NAMALWA (cell line): ENCODE measurements at regions not wholly inside any gene's neighbourhood (a gene's known extent, or its start where the extent isn't known, plus 50 kb on each side); places are given as distances from the start of the nearest gene placed in this dataset.

Experiments
- DNase-seq: peaks from one replicate; pipeline ENCODE4 v3.0.0-alpha.2; 2015; ENCODE audit warnings: low spot score

DNA sequence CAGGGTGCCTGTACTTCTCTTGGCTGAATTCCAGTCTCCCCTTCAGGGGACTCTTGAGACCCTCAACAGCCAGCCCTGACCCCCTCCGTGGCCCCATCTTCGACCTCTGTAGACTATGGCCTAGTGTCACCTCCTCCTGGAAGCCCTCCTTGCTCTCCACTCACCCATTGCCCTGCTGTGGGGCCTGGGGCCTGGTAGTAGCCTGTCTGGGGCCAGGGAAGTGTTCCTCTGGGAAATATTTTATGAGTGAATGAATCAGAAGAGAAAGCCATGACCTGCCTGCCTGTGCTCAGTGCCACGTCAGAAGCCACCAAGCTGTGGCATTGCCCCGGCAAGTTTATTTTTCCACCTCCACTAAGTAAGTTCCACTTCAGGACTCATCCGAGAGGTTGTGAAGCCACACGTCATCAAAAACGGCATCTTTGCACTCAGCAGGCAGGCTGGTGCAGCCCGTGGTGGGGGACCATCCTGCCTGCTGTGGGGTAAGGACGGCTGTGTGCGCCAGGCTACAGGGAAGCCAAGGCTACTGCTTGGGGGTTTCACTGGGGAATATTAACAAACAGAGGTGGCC is 59.6 kb upstream of the PPARA start:
- no peak for DNase-seq

DNA sequence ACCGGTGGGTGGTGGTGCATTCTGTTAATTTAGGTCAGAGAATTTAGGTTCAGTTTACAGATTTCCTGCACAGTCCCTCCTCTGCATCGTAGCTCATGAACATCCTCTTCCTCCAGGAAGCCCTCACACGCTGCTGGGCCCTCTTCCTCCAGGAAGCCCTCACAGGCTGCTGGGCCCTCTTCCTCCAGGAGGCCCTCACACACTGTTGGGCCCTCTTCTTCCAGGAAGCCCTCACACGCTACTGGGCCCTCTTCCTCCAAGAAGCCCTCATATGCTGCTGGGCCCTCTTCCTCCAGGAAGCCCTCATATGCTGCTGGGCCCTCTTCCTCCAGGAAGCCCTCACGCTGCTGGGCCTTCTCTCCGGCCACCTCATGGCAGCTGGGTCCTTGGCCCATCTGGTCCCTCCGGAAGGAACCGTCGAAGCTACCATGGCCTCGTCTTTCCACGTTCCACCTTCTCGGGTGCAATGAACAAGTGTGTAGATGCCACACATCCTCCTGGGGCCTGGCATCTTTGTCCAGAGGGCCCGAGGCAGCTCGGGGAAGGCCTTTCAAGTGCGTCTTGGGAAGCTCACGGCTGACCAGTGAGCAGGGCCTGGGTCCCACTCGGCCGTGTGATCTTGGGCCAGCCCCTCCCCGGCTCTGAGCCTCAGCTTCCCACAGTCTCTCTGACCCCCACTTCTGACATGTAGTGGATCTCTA is 58.9 kb upstream of the PPARA start:
- no peak for DNase-seq

DNA sequence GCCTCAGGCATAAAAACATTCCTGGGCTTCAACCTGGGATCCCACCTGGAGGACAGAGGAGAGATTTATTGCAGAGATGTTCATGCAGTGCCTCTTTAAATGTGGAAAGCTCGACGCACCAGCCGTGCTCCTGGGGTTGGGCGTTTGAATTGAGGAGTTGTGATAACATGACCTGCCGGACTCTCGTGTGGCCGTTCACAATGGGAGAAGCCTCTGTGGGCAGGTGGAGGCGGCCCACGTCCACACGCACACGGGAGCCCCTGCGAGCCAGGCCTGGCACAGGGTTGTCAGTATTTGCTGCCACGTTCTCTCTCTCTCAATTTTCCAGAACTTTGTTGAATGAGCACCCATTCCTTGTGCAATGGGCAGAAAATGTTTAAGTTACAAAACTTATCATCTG is 58.3 kb upstream of the PPARA start:
- DNase-seq = no peak

DNA sequence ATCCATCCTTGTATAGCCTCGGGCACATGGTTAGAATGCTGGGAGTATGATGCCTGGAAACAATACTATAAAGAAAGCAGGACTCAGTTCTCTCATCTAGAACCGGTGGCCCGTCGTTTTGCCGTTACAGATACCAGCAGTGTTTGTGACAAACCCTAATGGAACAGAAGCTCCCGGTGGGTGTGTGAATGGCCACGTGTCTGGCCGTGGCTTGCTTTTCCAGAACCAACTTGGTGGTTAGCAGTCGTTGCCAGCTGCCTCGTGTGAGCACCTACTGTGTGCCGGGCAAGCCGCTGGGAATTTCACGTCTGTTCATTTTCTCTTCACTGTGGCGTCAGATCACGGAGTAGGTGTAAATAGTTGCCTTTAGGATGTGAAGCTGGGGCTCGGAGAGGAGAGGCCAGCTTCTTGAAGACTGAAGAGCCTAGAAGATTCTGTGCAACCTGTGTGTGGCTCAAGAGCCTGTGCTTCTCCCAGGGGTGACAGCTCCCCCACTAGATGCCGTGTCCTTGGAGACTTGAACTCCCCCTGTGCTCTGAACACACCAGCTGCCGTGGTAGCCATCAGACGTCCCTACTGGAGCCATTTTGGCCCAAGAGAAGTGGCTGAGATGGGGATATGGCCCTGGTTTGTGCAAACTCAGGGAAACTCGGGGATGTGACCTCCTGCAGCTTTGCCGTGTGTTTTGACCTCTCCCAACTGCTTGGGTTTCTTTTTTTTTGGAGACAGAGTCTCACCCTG is 57.5 kb upstream of the PPARA start:
- no peak for DNase-seq

DNA sequence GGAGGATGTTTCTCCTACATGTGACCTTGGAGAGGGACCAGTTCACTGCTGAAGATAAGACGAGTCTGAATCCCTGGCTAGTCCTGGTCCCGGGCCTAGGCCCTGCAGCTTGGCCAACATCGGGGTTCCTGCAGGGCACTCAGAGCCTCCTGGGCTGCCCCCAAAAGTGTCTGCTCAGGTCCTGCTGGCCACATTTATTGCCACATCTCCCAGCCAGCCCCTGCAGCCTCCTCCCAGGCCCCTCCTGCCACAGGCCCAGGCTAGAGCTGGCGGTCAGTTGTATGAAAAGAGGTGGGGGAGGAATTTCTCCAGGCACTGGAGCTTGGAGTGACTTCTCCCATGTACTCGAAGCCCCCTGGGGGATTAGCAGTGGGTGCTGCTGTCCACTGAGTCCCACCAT is 56.5 kb upstream of the PPARA start:
- DNase-seq = no peak

DNA sequence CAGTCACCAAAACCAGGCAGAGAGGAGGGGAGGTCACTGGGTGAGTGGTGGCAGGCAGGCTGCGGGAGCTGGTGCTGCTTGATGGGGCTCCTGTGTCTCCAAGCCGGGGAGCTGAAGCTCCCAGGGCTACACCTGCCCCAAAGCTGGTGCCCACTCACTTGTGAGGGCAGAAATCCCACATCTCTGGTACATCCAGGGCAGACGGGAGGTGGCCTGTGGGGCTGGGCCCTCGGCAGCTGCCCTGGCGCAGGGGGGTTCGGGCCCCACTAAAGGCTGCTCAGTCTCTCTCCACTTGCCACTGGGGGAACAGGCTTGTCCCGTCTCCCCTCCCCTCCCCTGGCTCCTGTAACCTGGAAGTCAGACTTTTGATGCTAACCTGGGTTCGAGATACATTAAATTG is 55.6 kb upstream of the PPARA start:
- DNase-seq = no peak

DNA sequence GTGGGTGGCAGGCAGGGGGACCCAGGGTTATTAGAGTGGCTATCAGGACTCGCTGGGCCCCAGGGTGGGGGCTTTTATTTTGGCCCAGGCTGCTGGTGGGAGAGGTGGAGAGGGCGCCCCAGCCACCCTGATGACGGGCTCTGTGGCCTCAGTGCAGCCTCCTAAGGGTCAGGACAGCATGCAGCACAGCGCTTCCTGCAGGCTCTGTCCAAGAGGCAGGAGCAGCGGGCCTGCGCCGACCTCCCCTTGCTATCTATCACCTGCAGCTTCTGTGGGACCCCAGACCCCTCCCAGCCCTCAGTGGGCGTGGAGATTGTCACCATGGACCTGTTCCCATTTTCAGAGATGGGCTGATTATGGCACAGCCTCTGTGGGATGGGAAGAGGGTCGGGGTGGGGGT is 54.3 kb upstream of the PPARA start:
- DNase-seq = no peak

DNA sequence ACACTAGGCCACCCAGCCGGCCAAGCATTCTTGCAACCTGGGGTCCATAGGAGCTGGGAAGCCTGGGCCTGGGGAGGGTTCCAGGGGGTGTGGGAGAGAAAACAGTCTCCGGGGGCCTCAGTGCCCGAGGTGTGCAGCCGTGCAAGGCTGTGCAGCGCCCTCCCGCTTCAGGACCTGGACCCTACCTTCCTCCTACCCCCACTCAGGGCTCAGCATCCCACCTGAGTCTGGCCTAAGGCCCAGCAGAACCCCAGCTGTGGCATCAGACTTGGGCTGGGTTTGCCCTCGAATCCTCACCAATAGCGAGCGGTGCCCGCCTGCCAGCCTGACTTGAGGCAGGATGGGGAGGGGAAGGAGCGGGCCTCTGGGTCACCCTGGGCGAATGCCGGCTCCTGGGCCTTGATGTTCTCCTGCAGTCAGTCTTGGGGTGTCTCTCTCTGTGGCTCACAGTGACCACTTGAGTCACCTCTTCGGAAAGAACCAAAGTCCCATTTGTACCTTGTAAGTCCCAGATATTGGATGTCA is 53.6 kb upstream of the PPARA start:
- no peak for DNase-seq

DNA sequence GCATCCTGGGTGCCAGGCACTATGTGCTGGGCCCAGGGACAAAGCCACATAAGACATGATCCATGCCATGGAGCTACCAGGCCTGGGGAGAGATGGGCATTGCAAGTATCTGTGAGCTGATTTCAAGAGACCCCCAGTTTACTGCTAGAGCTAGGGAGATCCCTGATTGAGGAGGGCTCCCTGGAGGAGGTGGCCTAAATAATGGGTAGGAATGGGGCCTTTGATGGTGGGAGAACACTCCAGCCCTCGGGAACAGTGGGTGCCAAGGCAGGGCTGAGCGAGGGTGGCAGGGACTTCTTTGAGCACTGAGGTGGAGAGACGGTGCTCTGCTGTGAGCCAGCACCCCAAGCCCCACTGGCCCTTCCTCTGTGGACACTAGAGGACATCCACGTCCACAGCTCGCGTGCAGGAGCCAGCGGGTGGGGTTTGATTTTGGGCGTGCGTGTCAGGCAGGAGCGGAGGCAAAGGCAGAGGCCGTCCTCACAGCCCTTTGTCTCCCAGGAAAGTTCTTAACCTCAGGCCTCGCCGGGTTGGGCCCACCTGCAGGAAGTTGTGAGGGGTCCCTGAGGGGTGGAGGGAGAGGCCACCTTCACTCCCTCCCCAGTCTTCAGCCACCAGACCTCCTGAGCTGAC is 52.9 kb upstream of the PPARA start:
- DNase-seq = no peak

DNA sequence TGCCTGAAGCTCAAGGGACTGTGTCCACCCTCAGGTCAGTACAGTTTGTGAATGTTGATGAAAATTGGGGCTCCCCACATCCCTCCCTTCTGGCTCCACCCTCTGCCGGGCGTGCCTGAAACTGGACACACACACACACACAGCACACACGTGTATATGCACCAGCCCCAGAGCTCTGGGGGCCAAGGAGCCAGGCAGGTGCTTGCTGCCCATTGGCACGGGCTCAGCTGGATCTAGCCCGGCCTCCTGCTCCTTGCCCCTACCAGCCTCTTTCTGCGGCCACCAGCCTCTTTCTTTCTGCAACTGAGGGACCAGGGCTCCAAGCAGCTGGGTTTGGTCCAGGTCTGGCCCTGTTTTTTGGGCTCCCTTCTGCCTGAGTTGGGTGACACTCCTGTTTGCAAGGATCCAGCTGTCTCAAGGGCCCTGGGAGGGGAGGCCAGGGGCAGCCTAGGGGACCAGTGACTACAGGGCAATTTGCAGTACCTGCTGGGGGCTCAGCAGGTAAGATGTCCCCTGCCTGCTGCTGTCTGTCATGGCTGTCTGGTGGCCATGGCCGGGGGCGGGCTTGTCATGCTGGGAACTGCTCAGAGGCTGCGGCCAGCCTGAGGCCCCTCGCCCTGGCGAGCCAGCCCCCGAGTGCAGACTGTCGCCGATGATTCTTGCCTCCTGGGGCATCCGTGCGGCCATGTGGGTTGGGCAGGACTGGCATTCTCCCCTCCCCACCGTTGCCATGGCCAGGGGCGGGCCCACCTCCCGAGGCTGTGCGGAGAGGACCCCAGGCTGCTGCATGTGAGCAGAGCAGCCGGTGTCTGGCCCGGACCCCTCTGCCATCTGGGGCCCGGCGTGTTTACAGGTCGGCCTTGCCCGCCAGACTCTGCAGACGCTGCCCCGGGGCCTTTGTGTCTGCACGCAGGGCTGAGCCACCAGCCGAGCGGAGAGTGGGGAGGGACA is 51.5 kb upstream of the PPARA start:
- DNase-seq = no peak

DNA sequence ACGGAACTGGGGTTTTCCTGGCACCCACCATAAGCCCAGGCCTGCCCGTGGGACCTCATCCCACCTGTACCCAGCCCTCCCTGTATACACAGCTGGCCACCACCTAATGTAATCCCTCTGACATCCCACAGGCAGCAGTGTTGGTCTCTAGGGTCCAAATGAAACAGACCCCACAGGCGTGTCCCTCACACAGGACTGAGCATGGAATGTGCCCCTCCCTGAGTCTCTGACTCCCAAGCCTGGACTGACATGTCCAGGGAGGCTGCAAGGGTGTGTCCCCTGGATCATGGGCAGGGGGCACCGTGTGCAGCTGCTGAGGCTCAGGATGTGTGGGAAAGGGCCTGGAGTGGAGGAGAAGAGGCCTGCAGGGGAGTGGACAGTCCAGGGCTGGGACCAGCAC is 50.6 kb upstream of the PPARA start:
- no peak for DNase-seq

DNA sequence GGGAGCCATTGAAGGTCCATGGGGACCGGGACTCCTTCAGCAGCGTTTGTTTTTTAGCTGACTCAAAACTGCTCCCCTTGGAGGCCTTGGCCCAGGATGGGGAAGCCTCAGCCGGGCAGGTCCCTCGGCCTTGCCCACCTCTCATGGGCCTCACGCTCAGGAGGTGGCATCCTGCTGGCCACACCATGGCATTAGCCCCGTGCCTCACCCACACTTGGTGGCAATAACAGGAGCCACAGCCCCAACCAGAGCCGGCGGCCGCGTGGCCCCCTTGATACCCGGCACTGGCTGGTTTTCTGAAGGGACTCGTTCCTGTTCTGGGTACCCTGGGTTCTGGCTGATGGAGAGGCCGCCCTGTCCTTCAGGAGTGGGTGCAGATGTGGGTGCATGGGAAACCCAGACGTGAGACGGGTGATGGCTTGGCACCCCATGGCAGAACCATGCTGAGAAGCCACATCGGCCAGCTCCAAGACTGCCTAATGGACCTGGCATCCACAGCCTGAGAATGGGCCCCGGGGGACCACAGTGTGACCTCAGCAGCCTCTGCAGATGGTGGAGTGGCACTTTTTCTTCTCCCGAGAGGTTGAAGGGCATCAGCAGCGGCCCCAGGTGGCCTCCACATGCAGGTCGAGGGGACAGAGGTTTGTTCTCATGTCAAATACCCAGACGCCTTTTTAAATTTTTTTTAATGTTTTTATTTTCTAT is 49.8 kb upstream of the PPARA start:
- no peak for DNase-seq
